HCT116 (cell line): ENCODE measurements at regions not wholly inside any gene's neighbourhood (a gene's known extent, or its start where the extent isn't known, plus 50 kb on each side); places are given as distances from the start of the nearest gene placed in this dataset.

Experiments used
- EZH2 ChIP-seq: fragments of 200-600 bp; sonication (generic); IDR thresholded peaks from 2 replicates; pipeline ENCODE4 v1.6.1; 2017; ENCODE audit warnings: antibody characterized with exemption, mixed run types
- POLR2A ChIP-seq: IDR thresholded peaks from 2 replicates; pipeline ENCODE4 v1.7.0; 2011; ENCODE audit warnings: borderline replicate concordance; ENCODE audit not compliant: insufficient read depth, insufficient read length; ENCODE audit errors: extremely low read depth
- POLR2AphosphoS5 ChIP-seq: IDR thresholded peaks from 2 replicates; pipeline ENCODE4 v1.6.1; 2011; ENCODE audit warnings: mild to moderate bottlenecking, low read depth, low read length, moderate library complexity
- ZFX ChIP-seq: fragments of 450-650 bp; IDR thresholded peaks from 2 replicates; pipeline ENCODE4 v1.6.1; 2017
- ZNF274 ChIP-seq: fragments of 200-500 bp; sonication (Bioruptor generic); IDR thresholded peaks from 2 replicates; pipeline ENCODE4 v1.6.1; 2014; ENCODE audit warnings: mild to moderate bottlenecking, low read depth, low read length, inconsistent platforms
- TF ChIP-seq, protein P1 (sequence below), 3 experiments: fragments of 200-600 bp in 1 of 3; sonication (generic) in 1 of 3; IDR thresholded peaks in 2 of 3; conservative IDR thresholded peaks in 1 of 3; 2 replicates each; pipeline ENCODE4 v1.5.1; 2012 to 2017; ENCODE audit warnings: low read depth in 2 of 3, low read length in 2 of 3, antibody characterized with exemption in 1 of 3, borderline replicate concordance in 1 of 3, control low read depth in 1 of 3, mild to moderate bottlenecking in 1 of 3, mixed read lengths in 1 of 3, mixed run types in 1 of 3, moderate library complexity in 1 of 3; ENCODE audit not compliant: insufficient read depth in 1 of 3
- TF ChIP-seq, protein P2 (sequence below): IDR thresholded peaks from 2 replicates; pipeline ENCODE4 v1.6.1; 2012
- TF ChIP-seq, protein P3 (sequence below): IDR thresholded peaks from 2 replicates; pipeline ENCODE4 v1.6.1; 2012

DNA sequence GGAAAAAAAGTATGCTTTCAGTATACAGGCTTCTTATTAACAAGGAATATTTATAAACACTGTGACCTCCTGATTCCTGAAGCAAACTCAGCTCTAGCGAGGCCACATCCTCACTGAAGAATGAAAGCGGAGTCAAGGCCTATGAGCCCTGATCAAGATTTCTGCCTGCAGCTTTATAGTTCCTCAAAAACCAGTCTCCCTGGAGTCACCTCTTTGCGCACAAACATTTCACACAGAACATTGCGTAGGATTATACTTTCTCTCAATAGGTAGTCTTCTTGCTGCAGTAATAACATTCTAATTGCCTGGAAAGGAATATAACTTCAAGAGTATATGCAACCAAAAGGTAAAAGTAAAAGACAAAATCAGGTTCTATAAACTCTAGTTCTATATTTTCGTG is 62.9 kb downstream of the SLC24A2 start:
- TF ChIP-seq POLR2AphosphoS5 (no peak), ZNF274 (no peak), POLR2A (no peak), ZFX (no peak), EZH2 (no peak)
- TF ChIP-seq, protein P1, sequence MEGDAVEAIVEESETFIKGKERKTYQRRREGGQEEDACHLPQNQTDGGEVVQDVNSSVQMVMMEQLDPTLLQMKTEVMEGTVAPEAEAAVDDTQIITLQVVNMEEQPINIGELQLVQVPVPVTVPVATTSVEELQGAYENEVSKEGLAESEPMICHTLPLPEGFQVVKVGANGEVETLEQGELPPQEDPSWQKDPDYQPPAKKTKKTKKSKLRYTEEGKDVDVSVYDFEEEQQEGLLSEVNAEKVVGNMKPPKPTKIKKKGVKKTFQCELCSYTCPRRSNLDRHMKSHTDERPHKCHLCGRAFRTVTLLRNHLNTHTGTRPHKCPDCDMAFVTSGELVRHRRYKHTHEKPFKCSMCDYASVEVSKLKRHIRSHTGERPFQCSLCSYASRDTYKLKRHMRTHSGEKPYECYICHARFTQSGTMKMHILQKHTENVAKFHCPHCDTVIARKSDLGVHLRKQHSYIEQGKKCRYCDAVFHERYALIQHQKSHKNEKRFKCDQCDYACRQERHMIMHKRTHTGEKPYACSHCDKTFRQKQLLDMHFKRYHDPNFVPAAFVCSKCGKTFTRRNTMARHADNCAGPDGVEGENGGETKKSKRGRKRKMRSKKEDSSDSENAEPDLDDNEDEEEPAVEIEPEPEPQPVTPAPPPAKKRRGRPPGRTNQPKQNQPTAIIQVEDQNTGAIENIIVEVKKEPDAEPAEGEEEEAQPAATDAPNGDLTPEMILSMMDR (IDR thresholded peaks at IDR 0.05 in 2 of 3, conservative IDR thresholded peaks at IDR 0.05 in 1 of 3; ENCODE audit: borderline replicate concordance in 1 of 3, insufficient read depth in 1 of 3, low read depth in 2 of 3, low read length in 2 of 3), result no peak
- TF ChIP-seq, protein P2, sequence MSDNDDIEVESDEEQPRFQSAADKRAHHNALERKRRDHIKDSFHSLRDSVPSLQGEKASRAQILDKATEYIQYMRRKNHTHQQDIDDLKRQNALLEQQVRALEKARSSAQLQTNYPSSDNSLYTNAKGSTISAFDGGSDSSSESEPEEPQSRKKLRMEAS, result no peak
- TF ChIP-seq, protein P3, sequence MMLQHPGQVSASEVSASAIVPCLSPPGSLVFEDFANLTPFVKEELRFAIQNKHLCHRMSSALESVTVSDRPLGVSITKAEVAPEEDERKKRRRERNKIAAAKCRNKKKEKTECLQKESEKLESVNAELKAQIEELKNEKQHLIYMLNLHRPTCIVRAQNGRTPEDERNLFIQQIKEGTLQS, result no peak
